HG03039 (cell line): ENCODE measurements at regions not wholly inside any gene's neighbourhood (a gene's known extent, or its start where the extent isn't known, plus 50 kb on each side); places are given as distances from the start of the nearest gene placed in this dataset.

Experiments
- ATAC-seq: cut with Tn5 transposase; IDR thresholded peaks from one replicate; pipeline ENCODE4 v1.9.1; 2021; ENCODE audit warnings: mild to moderate bottlenecking, moderate library complexity; ENCODE audit not compliant: unreplicated experiment

DNA sequence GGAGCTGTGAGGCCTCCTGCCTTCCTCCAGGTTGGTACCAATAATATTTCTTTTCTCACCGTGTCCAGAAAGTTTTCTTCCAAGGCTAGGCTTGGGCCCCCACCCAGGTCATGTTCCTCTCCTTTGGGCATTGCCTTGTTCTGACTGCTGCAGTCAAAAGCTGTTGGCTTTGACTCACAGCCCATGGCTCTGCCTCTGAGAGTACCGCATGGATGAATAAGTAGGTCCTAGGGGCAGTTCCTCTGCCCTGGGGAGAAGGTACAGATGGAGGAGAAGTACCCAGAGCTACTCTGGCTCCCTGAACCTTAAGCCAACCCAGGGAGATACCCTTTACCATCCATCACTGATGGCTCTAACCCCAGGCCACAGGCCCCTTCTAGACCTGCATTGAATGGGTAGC, 115.0 kb downstream of the NAV1 start:
- ATAC-seq = no peak

DNA sequence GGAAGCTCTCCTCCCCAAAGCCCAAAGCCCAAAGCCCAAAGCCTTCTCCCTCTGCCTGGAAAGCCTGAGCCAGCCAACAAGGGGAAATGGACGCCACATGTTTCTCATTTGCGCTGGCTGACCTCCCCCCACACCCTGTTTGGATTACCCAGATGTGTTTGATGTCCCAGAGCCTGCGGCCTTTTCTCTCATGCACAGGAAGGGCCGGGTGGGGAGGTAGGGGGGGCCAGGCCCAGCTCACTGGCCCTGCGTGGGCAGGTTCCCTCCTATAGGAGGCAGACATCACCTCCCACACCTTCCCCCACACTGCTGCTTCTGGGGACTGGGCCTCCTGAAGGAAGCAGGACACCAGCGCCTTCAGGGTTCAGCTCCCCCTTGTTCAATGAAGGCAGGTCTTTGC, 116.3 kb downstream of the NAV1 start:
- no peak for ATAC-seq

DNA sequence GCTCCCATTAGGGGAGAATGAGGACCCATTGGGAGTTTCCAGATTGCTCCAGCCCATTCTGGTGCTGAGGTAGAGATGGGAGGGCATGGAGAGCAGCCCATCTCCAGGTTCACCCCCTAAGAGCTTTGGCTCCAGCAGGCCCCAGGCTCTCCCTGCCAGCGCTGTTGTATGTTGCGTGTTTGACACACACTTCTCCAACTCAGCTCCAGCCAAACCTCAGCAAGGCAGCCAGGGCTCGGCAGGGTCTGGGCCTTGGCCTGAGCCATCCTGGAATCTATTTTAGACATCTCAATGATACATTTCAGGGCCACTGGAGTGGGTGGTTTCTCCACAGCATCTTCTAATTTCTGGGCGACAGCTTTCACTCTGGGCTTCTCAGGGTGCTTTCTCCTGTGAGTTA, 117.0 kb downstream of the NAV1 start:
- no peak for ATAC-seq

DNA sequence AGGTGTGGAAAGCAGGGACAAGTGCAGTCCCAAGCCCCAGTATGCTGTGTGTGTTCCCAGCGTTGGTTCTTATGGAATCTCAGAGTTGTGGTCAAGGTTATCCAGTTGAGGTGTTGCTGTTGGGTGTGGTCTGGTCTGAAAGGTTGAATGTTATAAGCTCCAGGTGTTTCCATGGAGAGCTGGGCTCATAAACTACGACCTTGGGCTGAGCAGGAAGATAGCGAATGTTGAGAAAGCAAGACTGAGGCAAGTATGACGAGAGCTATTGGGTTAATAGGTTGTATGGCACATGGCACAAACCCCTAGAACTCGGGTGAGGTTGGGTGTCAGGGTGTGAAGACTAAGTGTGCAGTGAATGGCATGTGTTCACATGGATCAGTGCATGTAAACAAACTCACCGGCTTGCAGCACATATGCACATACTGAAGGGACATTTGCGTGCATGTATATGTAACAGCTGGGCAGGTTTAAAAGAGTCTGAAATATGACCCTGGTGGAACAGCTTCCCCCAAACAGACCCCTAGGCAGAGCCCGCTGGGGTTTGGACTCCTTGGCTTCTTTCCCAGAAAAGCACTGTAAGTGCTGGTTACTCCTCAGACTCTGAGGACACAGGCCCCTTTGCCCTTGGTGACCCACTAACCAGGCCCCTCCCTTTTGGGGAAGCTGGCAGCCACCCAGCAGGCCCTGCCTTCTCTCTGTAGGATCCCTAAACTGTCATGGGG, 117.5 kb downstream of the NAV1 start:
- ATAC-seq = no peak

DNA sequence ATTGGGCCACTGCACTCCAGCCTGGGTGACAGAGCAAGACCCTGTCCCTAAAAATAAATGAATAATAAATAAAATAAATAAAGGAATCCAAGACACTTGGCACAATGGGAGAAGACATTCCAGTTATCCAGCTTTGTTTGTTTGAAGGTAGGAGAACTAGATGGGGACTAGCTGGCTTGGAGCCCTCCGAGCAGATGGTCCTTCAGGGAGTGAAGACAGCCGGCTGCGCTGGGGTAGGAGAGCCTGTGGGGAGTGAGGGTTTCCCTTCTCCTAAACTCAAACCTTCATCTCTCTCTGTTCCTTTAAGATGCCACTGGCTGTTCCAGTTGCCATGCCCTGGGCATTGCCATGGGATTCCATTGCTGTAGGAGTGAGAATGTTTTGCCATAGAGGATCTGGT, 120.6 kb downstream of the NAV1 start:
- ATAC-seq = no peak

DNA sequence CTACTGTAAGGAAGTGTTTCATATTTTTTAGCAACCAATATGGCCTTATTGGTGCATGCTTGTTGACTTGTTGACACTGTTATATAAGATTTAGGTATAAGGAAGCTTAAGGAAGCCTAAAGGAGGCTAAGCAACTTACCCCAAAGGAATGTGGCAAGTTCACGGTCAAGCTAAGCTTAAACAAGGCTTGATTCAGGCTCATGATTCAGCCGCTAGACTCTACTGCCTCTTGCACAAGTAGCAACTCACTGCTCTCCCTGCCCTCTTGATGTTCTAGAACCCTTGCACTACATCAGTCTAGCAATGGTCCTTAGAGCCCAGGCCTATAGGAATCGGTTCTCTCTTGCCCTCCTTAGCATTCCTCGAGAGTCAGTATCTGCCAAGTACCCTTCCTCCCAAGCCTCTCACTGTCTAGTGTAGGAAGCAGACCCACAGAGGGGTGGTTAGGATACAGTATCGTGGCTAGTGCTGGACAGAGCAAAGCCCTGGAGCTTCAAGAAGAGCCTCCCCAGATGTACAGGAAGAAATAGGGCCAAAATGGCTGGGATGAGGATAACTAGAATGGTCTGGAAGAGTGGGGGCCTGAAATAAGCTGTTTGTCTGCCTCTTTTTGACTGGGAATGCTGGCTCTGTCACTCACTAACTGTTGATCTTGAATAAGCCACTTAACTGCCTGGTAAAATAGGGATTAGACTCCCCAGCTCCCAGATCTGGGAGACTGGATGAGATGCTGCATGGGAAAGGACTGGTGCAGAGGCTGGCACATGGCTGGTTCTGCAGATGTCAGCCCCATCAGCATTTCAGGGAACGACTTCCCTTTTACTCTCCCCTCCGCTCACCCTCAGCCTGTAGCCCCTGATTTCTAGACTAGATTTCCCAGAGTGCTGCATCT, 122.2 kb downstream of the NAV1 start:
- ATAC-seq = no peak

DNA sequence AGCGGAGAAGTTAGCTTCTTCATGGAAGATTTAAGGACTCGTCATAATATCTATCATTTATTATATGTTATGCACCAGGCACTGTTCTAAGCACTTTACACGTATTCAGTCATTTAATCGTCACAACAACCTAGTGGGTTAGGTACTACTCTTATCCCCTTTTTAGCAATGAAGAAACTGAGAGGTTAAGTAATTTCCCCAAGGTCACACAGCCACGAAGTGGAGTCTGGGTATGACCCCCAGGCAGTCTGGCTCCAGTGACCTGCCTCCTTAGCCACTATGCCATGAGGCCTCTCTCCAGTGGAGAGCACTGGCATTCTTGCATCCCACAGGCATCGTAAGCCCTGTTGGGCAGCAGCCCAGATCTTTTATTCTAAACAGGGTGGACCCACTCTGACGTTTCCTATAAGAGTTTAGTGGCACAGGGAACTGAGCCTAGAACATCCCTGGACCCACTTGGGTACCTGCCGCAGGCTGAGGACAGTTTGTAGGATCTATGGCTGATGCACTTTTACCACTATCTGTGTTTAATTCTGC, 123.0 kb downstream of the NAV1 start:
- no peak for ATAC-seq

DNA sequence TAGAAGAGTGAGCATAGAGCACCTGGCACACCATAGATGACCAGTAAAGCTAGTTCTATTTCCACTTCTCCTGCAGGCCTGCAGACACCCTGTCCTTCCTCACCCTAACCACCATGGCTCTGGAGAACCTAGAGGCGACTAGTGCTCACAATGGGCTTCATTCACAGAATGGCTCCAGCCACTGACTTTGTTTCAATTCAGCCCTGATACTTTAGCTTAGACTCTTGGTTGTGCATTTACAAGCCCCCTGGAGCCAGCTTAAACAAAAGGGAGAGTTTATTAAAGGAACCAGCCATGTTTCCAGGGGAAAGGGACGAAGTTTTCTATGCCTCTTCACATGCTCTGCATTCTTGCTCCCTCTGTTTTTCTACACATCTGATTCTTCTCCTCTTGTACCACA, 123.7 kb downstream of the NAV1 start:
- no peak for ATAC-seq

DNA sequence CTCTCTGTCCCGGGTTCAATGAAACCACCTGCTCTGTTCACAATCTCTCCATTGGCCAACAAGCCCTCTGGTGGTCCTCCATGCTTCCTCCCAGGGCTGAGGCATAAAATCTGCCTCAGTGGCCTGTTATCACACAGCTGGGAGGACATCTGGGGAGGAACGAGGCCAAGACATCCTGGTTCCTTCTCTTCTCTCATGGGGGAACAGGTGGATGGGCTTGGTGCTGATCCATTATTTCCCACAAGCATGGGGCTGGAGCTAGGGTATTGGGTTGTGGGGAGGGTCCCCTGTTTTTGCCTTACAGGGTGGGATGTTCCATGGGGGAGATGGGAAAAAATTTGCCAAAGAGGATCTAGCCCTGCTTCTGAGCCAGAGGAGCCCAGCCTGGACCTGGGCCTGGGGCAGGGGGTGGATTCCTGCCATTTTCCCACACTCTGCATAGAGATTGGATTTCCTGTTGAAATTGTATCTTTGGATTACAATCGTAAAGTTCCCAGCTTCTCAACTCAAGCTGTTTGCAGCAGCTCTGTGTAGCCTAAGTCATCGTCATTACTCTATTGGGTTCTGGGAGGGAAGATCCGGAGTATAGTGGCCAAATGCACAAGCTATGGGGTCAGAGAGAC, 124.7 kb downstream of the NAV1 start:
- no peak for ATAC-seq

DNA sequence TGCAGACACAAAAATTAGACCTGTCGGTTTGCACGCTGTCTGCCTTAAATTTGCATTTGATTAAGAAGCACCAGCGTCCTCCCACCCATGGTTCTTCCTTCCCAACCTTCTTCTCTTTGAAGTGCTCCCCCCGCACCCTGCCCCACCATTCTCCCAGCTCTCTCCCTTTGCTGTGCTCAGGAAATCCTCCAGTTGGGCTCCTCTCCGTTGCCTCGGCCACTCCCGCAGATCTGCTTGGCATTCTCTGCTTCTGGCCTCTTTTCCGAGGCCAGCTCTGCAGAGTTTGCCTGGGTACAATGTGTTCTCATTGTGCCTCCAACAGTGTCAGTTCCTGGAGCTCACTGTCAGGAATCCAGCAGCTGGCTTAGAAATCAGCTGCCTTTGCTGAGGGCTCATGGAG, 126.1 kb downstream of the NAV1 start:
- ATAC-seq = no peak

DNA sequence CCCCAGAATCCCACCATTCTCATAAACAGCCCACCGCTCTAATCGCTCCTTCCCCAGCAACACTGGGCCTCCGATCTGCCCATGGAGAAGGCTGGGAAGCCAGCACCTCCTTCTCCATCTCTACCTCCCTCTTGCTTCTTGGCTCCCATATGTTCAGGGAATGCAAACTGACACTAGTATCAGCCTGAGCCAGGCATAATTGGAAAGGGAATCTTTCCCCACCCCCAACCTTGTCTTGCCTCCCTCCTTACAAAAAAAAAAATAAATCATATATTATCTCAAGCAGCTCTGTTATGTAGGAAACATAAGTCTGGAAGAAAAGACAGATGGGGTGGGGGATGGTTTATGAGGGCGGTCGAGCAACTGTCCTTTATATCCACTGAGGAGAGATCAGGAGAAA, 127.2 kb downstream of the NAV1 start:
- ATAC-seq = no peak

DNA sequence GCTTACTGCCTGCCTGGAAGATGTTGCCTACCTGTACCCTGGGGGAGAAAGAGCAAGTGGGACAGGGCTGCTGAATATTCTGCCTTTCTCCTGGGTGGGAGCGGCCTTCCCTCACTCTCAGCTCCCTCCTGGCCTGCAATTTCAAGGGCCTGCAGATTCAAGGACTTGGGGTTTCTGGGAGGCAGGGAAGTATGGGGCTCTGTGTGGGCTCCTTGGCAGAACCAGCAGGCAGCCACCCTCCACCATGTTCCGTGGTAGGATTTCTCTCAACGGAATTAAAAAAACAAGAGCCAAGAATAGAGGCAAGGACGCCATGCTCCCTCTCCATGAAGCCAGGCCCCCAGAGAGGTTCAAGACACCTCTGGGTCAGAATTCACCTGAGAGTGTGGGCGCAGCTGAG, 127.7 kb downstream of the NAV1 start:
- ATAC-seq = no peak

DNA sequence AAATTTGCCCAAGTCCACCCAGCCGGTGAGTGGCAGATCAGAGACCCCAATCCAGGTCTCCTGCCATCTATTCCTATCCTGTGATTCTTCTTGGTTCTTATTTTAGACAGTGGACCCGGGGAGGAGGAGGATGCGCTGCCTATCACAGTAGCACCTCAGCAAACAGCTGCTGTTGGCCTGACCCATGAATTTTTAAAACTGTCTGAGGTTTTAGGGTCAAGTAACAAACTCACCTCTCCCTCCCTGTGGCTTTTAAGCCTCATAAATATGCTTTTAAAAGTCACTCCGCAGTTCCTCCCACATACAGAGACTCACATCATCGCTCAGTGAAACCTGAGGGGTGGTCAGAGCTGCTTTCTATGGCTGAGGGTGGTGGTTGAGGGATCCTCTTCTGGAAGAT, 128.6 kb downstream of the NAV1 start:
- no peak for ATAC-seq

DNA sequence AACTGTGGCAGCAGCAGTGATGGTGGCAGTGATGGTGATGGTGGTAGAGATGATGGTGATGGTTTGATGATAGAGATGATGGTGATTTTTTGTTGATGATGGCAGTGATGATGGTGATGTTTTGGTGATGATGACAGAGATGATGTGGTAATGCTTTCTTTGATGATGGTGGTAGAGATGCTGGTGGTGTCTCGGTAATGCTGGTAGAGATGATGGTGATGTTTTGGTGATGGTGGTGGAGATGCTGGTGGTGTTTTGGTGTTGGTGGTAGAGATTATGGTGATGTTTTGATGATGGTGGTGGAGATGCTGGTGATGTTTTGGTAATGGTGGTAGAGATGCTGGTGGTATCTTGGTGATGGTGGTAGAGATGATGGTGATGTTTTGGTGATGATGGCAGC, 131.6 kb downstream of the NAV1 start:
- ATAC-seq = no peak

DNA sequence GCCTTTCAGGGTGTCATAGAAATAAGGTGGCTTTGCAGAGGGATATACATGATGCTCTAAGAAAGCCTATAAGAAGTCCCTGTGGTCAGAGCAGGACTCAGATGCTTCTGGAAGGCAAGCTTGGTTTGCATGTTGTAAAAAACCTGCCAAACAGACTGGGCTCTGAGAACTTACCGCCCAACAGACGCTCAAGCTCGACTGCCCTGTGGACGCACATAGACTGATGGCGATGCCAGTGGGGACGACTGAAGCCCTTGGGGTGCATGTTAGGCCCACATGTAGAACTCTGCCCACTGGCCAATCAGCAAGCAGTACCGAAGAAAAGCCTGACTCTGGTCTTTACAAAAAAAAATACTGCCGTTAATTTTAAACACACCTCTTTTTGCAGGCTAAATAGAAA, 133.8 kb downstream of the NAV1 start:
- no peak for ATAC-seq

DNA sequence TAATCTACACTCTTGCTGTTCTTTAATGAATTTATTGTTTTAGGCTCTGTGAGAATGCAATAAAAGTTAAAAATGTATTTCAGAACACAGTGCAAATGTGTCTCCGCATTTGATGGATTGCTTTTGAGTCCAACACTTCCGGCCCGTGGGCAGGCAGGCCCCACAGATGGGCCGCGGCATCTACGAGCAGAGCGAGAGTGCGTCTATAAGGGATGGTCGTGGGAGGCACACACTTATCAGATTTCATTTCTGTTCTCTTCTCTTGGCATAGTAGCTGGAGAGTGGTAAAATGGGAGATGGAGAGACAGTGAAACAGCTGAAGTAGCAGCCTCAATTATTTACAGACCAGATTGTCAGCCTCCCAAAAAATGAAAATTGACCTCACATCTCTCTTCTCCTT, 134.2 kb downstream of the NAV1 start:
- no peak for ATAC-seq

DNA sequence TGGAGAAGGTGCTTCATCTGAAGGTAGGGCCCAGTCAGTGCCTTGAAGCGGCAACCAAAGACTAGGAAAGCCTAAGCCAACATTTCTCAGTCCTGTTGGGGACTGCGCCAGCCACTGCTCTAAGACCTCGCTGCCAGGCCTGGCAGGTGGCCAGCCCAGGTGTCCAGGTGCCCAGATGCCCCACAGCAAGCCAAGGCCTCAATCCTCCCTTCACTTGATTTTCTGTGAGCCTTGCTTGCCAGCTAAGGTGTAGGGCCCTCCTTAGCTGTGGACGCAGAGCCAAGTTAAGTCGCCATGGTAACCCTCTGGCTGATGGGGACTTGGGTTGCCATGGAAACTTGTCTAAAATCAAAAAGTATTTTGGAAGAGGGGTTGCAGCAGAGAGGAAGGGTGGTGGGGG, 135.0 kb downstream of the NAV1 start:
- ATAC-seq = no peak

DNA sequence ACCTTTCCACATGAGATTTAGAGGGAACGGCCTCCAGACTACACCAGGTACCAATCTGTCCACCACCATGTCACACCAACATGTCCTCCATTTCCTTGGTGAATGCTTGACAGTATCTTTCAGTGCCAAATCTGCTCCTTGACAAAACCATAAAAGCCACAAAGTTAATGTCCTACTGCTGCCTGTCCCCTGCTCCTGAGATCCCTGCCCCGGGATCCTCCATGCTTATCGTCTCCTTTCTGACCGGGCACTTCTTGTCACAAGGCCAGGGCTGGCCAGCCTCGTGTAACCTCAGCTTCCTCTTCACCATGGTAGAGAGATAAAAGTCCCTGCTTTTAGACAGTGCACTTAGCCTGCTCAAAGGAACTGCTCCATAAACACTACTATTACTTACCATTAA, 136.2 kb downstream of the NAV1 start:
- ATAC-seq = no peak

DNA sequence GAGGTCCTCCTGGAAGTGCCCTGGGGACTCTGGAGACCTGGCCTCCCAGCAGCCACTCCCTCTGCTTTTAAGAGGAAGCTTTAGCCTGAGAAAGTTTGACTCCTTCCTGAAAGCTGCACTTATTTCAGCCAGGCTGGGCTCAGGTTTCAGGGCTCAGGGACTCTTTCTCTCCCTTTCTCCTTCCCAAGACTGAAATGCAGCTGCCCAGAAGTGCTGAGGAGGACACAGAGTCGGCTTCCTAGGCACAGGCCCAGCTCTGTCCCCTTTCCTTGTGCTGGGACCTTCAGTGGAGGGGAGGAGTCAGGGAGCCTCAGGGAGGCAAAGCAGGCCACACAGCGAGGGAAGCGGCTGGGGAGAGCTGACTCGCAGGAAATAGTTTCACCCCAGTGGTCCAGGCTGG, 137.3 kb downstream of the NAV1 start:
- no peak for ATAC-seq

DNA sequence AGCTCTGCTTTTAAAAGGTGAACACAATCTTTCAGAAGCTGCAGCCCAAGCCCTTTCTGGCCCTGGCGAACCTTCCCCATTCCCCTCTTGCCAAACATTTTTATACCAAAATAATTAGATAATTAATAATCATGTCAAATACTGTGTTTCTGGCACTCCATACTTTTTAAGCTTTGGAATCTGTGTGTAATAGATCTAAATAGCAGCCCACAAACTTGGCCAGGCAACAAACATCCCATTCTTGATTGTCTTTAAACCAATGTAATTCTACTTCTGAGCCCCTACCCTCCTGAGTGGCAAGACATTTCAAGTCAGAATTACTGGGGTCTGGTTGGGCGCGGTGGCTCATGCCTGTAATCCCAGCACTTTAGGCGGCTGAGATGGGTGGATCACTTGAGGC, 137.7 kb downstream of the NAV1 start:
- no peak for ATAC-seq

DNA sequence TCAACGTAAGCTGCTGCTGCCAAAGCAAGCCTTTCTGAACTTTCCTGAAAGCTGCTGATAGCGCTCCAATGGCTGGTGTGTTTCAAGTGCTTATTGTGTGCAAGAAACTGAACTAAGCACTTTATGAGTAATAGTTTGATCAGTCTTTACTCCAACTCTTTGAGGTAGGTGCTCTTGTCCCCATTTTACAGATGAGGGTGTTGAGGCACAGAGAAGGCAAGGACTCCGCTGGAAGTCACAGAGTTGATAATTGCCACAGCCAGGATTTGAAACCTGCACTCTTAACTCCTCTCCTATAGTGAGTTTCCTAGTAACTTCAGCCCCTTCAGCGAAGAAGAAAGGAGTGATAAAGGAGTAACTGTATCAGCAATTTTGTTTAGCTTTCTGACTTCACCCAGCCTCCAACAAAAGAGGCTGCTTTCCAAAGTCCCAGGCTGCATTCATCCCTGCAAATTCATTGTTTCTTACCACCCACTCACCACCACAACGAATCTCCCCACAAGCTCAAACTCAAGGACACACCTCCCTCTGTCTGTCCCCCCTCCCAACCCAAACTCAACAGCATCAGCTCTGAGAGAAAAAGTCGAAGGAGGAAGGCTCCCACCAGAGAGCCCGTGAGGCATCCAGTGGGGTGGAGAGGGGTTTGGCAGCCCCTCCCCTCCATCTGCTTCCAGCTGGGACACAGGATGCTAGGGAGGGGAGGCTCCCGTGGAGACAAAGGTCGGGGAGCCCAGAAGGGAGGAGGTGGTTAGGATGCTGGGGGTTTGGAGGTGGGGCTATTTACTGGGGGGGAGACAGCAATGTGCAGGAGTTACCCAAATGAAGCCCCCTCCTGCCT, 139.6 kb downstream of the NAV1 start:
- ATAC-seq = no peak
